ENCODE measurements at regions not wholly inside any gene's neighbourhood (a gene's known extent, or its start where the extent isn't known, plus 50 kb on each side); places are given as distances from the start of the nearest gene placed in this dataset.

DNA sequence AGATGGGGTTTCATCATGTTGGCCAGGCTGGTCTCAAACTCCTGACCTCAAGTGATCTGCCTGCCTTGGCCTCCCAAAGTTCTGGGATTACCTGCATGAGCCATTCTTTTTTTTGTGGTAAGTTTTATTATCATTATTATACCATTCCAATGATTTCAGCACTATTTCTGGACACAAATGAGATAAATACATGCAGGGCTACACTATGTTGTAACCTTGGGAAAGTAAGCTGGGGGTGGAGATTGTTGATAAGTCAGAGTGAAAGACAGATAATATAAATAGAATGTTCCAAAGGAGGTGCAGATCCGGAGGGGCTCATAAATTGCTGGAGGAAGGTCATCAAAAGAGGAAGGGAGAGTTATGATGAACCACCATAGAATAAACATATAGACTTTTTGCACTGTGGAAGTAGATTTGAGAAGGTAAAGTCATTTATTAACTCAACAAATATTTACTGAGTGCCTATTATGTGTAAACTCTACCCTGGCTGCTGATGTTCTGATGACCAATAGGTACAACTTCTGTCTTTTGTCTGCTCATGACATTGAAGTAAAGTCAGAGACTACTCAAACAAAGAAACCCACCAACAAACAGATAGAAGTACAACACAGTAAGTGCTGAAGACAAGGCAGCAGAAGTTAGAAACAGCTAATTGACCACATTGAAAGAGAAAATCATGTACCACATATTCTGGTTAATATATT is 478.9 kb upstream of the GOLIM4 start:
- H3K27ac Mint-ChIP-seq, result no peak overlapping the region
- H3K4me1 Mint-ChIP-seq, result peaks cover 4% of the 10 kb centered on the region
- CTCF ChIA-PET, result no interaction called here
- DNase-seq (ENCODE audit: low spot score) (no peak), ATAC-seq (no peak)
- POLR2A ChIA-PET, result no interaction called here
- H3K36me3 Mint-ChIP-seq, result no peaks in the 10 kb centered on the region
- no peaks in the 10 kb centered on the region for H3K27me3 Mint-ChIP-seq (ENCODE audit: low read depth)
- H3K4me3 Mint-ChIP-seq, result no peak overlapping the region
- TF ChIP-seq, protein P1, sequence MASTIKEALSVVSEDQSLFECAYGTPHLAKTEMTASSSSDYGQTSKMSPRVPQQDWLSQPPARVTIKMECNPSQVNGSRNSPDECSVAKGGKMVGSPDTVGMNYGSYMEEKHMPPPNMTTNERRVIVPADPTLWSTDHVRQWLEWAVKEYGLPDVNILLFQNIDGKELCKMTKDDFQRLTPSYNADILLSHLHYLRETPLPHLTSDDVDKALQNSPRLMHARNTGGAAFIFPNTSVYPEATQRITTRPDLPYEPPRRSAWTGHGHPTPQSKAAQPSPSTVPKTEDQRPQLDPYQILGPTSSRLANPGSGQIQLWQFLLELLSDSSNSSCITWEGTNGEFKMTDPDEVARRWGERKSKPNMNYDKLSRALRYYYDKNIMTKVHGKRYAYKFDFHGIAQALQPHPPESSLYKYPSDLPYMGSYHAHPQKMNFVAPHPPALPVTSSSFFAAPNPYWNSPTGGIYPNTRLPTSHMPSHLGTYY (CRISPR knock-in tag; IDR thresholded peaks at IDR 0.05), result no peak
- no peak for TF ChIP-seq NFYB (CRISPR knock-in tag; conservative IDR thresholded peaks at IDR 0.05; ENCODE audit: low read depth)
- TF ChIP-seq, protein P2, sequence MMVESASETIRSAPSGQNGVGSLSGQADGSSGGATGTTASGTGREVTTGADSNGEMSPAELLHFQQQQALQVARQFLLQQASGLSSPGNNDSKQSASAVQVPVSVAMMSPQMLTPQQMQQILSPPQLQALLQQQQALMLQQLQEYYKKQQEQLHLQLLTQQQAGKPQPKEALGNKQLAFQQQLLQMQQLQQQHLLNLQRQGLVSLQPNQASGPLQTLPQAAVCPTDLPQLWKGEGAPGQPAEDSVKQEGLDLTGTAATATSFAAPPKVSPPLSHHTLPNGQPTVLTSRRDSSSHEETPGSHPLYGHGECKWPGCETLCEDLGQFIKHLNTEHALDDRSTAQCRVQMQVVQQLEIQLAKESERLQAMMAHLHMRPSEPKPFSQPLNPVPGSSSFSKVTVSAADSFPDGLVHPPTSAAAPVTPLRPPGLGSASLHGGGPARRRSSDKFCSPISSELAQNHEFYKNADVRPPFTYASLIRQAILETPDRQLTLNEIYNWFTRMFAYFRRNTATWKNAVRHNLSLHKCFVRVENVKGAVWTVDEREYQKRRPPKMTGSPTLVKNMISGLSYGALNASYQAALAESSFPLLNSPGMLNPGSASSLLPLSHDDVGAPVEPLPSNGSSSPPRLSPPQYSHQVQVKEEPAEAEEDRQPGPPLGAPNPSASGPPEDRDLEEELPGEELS (CRISPR knock-in tag; IDR thresholded peaks at IDR 0.05), result no peak
- no peak for TF ChIP-seq ZNF232 (CRISPR knock-in tag; IDR thresholded peaks at IDR 0.05)
- TF ChIP-seq MXD4 (CRISPR knock-in tag; IDR thresholded peaks at IDR 0.05; ENCODE audit: borderline replicate concordance), result no peak
- TF ChIP-seq ZNF423 (CRISPR knock-in tag; IDR thresholded peaks at IDR 0.05), result no peak
- TF ChIP-seq, protein P3, sequence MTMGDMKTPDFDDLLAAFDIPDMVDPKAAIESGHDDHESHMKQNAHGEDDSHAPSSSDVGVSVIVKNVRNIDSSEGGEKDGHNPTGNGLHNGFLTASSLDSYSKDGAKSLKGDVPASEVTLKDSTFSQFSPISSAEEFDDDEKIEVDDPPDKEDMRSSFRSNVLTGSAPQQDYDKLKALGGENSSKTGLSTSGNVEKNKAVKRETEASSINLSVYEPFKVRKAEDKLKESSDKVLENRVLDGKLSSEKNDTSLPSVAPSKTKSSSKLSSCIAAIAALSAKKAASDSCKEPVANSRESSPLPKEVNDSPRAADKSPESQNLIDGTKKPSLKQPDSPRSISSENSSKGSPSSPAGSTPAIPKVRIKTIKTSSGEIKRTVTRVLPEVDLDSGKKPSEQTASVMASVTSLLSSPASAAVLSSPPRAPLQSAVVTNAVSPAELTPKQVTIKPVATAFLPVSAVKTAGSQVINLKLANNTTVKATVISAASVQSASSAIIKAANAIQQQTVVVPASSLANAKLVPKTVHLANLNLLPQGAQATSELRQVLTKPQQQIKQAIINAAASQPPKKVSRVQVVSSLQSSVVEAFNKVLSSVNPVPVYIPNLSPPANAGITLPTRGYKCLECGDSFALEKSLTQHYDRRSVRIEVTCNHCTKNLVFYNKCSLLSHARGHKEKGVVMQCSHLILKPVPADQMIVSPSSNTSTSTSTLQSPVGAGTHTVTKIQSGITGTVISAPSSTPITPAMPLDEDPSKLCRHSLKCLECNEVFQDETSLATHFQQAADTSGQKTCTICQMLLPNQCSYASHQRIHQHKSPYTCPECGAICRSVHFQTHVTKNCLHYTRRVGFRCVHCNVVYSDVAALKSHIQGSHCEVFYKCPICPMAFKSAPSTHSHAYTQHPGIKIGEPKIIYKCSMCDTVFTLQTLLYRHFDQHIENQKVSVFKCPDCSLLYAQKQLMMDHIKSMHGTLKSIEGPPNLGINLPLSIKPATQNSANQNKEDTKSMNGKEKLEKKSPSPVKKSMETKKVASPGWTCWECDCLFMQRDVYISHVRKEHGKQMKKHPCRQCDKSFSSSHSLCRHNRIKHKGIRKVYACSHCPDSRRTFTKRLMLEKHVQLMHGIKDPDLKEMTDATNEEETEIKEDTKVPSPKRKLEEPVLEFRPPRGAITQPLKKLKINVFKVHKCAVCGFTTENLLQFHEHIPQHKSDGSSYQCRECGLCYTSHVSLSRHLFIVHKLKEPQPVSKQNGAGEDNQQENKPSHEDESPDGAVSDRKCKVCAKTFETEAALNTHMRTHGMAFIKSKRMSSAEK (CRISPR knock-in tag; IDR thresholded peaks at IDR 0.05; ENCODE audit: borderline replicate concordance), result no peak
- no peak for TF ChIP-seq TEAD4 (CRISPR knock-in tag; IDR thresholded peaks at IDR 0.05)
- no peak for TF ChIP-seq IRF2 (CRISPR knock-in tag; IDR thresholded peaks at IDR 0.05; ENCODE audit: borderline replicate concordance, low read depth)
- peaks cover 15% of the 10 kb centered on the region for H3K9me3 Mint-ChIP-seq

DNA sequence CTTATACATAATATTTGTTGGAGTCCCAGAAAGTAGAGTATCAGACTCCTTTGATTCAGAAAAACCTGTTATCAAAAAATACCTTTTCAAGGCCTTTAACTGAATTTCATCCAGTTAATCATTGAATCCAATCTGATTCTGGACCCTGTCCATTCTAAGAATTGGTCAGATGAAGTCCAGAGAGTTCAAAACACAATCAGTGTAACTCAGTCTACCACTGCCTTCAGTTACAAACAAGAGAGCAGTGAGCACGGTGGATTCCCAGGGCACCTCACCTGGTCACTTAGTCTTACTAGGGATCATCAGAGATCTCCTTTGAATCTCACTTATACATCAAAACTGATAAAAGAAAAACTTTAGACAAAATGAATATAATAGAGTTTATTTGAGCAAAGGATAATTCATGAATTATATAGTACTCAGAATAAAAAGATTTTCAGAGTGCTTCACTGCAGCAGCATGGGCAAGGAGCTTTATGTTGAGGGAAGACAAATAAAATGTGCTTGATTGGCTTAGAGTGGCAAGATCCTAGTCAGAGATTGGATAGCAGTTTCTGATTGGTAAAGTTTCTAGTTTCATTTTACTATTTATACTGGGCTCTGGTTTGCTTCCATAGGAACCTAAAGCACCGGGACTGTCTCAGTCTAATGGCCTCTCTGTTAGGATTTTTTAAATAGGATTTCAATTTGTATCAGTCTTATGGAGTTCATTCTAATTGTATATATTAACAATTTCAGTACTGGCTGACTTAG is 474.9 kb upstream of the GOLIM4 start:
- H3K27me3 Mint-ChIP-seq (ENCODE audit: low read depth), result no peaks in the 10 kb centered on the region
- CTCF ChIA-PET, result no interaction called here
- DNase-seq (ENCODE audit: low spot score) (no peak), ATAC-seq (no peak)
- H3K36me3 Mint-ChIP-seq, result no peaks in the 10 kb centered on the region
- POLR2A ChIA-PET, result no interaction called here
- peaks cover 6% of the 10 kb centered on the region for H3K4me1 Mint-ChIP-seq
- no peak overlapping the region for H3K27ac Mint-ChIP-seq
- no peak overlapping the region for H3K4me3 Mint-ChIP-seq
- H3K9me3 Mint-ChIP-seq, result peaks cover 20% of the 10 kb centered on the region
- TF ChIP-seq NFATC4 (CRISPR knock-in tag; IDR thresholded peaks at IDR 0.05) (no peak), ZNF263 (CRISPR knock-in tag; IDR thresholded peaks at IDR 0.05; ENCODE audit: low read depth) (no peak), FOXP1 (CRISPR knock-in tag; IDR thresholded peaks at IDR 0.05; ENCODE audit: borderline replicate concordance) (no peak), MXD4 (CRISPR knock-in tag; IDR thresholded peaks at IDR 0.05; ENCODE audit: borderline replicate concordance) (no peak), ELF4 (CRISPR knock-in tag; IDR thresholded peaks at IDR 0.05; ENCODE audit: low read depth) (no peak), ZNF219 (CRISPR knock-in tag; IDR thresholded peaks at IDR 0.05; ENCODE audit: borderline replicate concordance) (no peak), SMAD4 (CRISPR knock-in tag; IDR thresholded peaks at IDR 0.05) (no peak), TCF7 (CRISPR knock-in tag; IDR thresholded peaks at IDR 0.05; ENCODE audit: low read depth) (no peak), CBFB (CRISPR knock-in tag; IDR thresholded peaks at IDR 0.05; ENCODE audit: low read depth) (no peak)
- TF ChIP-seq, protein P3 (CRISPR knock-in tag; IDR thresholded peaks at IDR 0.05; ENCODE audit: borderline replicate concordance), result no peak
- TF ChIP-seq, protein P4, sequence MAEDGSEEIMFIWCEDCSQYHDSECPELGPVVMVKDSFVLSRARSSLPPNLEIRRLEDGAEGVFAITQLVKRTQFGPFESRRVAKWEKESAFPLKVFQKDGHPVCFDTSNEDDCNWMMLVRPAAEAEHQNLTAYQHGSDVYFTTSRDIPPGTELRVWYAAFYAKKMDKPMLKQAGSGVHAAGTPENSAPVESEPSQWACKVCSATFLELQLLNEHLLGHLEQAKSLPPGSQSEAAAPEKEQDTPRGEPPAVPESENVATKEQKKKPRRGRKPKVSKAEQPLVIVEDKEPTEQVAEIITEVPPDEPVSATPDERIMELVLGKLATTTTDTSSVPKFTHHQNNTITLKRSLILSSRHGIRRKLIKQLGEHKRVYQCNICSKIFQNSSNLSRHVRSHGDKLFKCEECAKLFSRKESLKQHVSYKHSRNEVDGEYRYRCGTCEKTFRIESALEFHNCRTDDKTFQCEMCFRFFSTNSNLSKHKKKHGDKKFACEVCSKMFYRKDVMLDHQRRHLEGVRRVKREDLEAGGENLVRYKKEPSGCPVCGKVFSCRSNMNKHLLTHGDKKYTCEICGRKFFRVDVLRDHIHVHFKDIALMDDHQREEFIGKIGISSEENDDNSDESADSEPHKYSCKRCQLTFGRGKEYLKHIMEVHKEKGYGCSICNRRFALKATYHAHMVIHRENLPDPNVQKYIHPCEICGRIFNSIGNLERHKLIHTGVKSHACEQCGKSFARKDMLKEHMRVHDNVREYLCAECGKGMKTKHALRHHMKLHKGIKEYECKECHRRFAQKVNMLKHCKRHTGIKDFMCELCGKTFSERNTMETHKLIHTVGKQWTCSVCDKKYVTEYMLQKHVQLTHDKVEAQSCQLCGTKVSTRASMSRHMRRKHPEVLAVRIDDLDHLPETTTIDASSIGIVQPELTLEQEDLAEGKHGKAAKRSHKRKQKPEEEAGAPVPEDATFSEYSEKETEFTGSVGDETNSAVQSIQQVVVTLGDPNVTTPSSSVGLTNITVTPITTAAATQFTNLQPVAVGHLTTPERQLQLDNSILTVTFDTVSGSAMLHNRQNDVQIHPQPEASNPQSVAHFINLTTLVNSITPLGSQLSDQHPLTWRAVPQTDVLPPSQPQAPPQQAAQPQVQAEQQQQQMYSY (CRISPR knock-in tag; IDR thresholded peaks at IDR 0.05), result no peak
